Ectodermal cell (in vitro differentiated cells): ENCODE measurements at regions not wholly inside any gene's neighbourhood (a gene's known extent, or its start where the extent isn't known, plus 50 kb on each side); places are given as distances from the start of the nearest gene placed in this dataset.
"Not testable (repeated sequence)": the region's sequence is repeated elsewhere in the genome, so short reads cannot be mapped to it uniquely, and the experiment has no call there.

ENCODE experiments used
- H3K27ac ChIP-seq: 2 replicates; pipeline ENCODE4 v1.7.0; 2013; ENCODE audit warnings: mild to moderate bottlenecking, low read depth, low read length; ENCODE audit not compliant: insufficient read depth, poor library complexity, severe bottlenecking
- H3K27me3 ChIP-seq: 2 replicates; pipeline ENCODE4 v1.7.0; 2013; ENCODE audit warnings: mild to moderate bottlenecking, low read length; ENCODE audit not compliant: insufficient read depth, control insufficient read depth, poor library complexity, severe bottlenecking
- H3K36me3 ChIP-seq: one replicate; pipeline ENCODE4 v1.7.0; 2013; ENCODE audit warnings: low read length; ENCODE audit not compliant: control insufficient read depth, insufficient read depth
- H3K4me1 ChIP-seq: one replicate; pipeline ENCODE4 v1.7.0; 2013; ENCODE audit warnings: low read length; ENCODE audit not compliant: control insufficient read depth, insufficient read depth
- H3K4me3 ChIP-seq: 2 replicates; pipeline ENCODE4 v1.7.0; 2013; ENCODE audit warnings: low read depth, low read length, control low read depth; ENCODE audit not compliant: insufficient read depth
- H3K9me3 ChIP-seq: 2 replicates; pipeline ENCODE4 v1.7.0; 2013; ENCODE audit warnings: mild to moderate bottlenecking, low read length, moderate library complexity; ENCODE audit not compliant: control insufficient read depth
- WGBS, 2 experiments: methylation state at CpG; one replicate each; pipeline ENCODE4 v1.1.7; 2013; ENCODE audit warnings: missing lambda C conversion rate in 2 of 2; 5-methylcytosine and 5-hydroxymethylcytosine counted together

GRCh38 chr3:164371681-164372080, 706.6 kb downstream of the SI start:
- no peaks in the 10 kb centered on the region for H3K36me3 ChIP-seq
- no peak overlapping the region for H3K27ac ChIP-seq
- no peaks in the 10 kb centered on the region for H3K9me3 ChIP-seq
- WGBS, 2 experiments = 98 to 100% methylated on average over 2 of the region's 2 CpGs
- H3K27me3 ChIP-seq = no peaks in the 10 kb centered on the region
- H3K4me1 ChIP-seq = no peaks in the 10 kb centered on the region
- no peak overlapping the region for H3K4me3 ChIP-seq

- Histone ChIP-seq H3K9me3 (no peaks in the 10 kb centered on the region), H3K4me3 (no peak overlapping the region), H3K4me1 (no peaks in the 10 kb centered on the region), H3K36me3 (no peaks in the 10 kb centered on the region), H3K27me3 (no peaks in the 10 kb centered on the region), H3K27ac (no peak overlapping the region)
- WGBS, 2 experiments = 92 to 97% methylated on average over 5 of the region's 5 CpGs
These were observed 707.3 kb downstream of the SI start for GRCh38 chr3:164370970-164371369.

GRCh38 chr3:164365242-164365641, 713.1 kb downstream of the SI start:
- Histone ChIP-seq H3K36me3 (no peaks in the 10 kb centered on the region), H3K9me3 (no peaks in the 10 kb centered on the region), H3K27ac (no peak overlapping the region), H3K4me3 (no peak overlapping the region), H3K27me3 (no peaks in the 10 kb centered on the region), H3K4me1 (no peaks in the 10 kb centered on the region)
- 93 to 95% methylated on average over 1 of the region's 1 CpG for WGBS, 2 experiments

GRCh38 chr3:164364111-164364510, 714.2 kb downstream of the SI start:
- Histone ChIP-seq H3K4me1 (no peaks in the 10 kb centered on the region), H3K27me3 (no peaks in the 10 kb centered on the region), H3K4me3 (no peak overlapping the region), H3K36me3 (no peaks in the 10 kb centered on the region), H3K9me3 (no peaks in the 10 kb centered on the region), H3K27ac (no peak overlapping the region)
- WGBS, 2 experiments = 80 to 83% methylated on average over 6 of the region's 6 CpGs

- H3K4me3 ChIP-seq = no peak overlapping the region
- 88 to 96% methylated on average over 7 to 9 of the region's 9 CpGs for WGBS, 2 experiments
- no peaks in the 10 kb centered on the region for H3K27me3 ChIP-seq
- H3K9me3 ChIP-seq = no peaks in the 10 kb centered on the region
- H3K36me3 ChIP-seq = no peaks in the 10 kb centered on the region
- H3K27ac ChIP-seq = no peak overlapping the region
- H3K4me1 ChIP-seq = no peaks in the 10 kb centered on the region
These were observed 717.4 kb downstream of the SI start for GRCh38 chr3:164360738-164361406.

GRCh38 chr3:164360078-164360578, 718.2 kb downstream of the SI start:
- Histone ChIP-seq H3K27ac (no peak overlapping the region), H3K36me3 (no peaks in the 10 kb centered on the region), H3K27me3 (no peaks in the 10 kb centered on the region), H3K4me3 (no peak overlapping the region), H3K4me1 (no peaks in the 10 kb centered on the region), H3K9me3 (no peaks in the 10 kb centered on the region)
- WGBS, 2 experiments = 92 to 94% methylated on average over 10 of the region's 10 CpGs

- H3K4me3 ChIP-seq = no peak overlapping the region
- H3K27ac ChIP-seq = no peak overlapping the region
- no peaks in the 10 kb centered on the region for H3K36me3 ChIP-seq
- H3K27me3 ChIP-seq = no peaks in the 10 kb centered on the region
- no peaks in the 10 kb centered on the region for H3K9me3 ChIP-seq
- H3K4me1 ChIP-seq = no peaks in the 10 kb centered on the region
These were observed 725.3 kb downstream of the SI start for GRCh38 chr3:164352991-164353390.

- Histone ChIP-seq H3K27ac (no peak overlapping the region), H3K4me3 (no peak overlapping the region), H3K9me3 (no peaks in the 10 kb centered on the region), H3K4me1 (no peaks in the 10 kb centered on the region), H3K27me3 (no peaks in the 10 kb centered on the region), H3K36me3 (no peaks in the 10 kb centered on the region)
These were observed 727.2 kb downstream of the SI start for GRCh38 chr3:164351131-164351530.

- H3K4me3 ChIP-seq, H3K9me3 ChIP-seq, H3K27ac ChIP-seq, H3K4me1 ChIP-seq, H3K36me3 ChIP-seq, H3K27me3 ChIP-seq: not testable (repeated sequence)
- WGBS, 2 experiments = 38 to 53% methylated on average over 5 of the region's 5 CpGs
These were observed 736.1 kb downstream of the SI start for GRCh38 chr3:164342206-164342605.

GRCh38 chr3:164341086-164341485, 737.2 kb downstream of the SI start:
- Histone ChIP-seq H3K27ac (no peak overlapping the region), H3K4me3 (no peak overlapping the region), H3K36me3 (no peaks in the 10 kb centered on the region), H3K27me3 (no peaks in the 10 kb centered on the region), H3K9me3 (no peaks in the 10 kb centered on the region), H3K4me1 (no peaks in the 10 kb centered on the region)
- WGBS, 2 experiments = 95 to 97% methylated on average over 20 of the region's 20 CpGs

- no peaks in the 10 kb centered on the region for H3K9me3 ChIP-seq
- no peaks in the 10 kb centered on the region for H3K4me1 ChIP-seq
- no peaks in the 10 kb centered on the region for H3K27me3 ChIP-seq
- 93% methylated on average over 8 of the region's 8 CpGs for WGBS, 2 experiments
- no peak overlapping the region for H3K27ac ChIP-seq
- no peak overlapping the region for H3K4me3 ChIP-seq
- no peaks in the 10 kb centered on the region for H3K36me3 ChIP-seq
These were observed 738.0 kb downstream of the SI start for GRCh38 chr3:164340273-164340672.
